MM.1S (cell line): ENCODE measurements at regions not wholly inside any gene's neighbourhood (a gene's known extent, or its start where the extent isn't known, plus 50 kb on each side); places are given as distances from the start of the nearest gene placed in this dataset.

Experiments
- EZH2 ChIP-seq: fragments of 300-600 bp; sonication (generic); optimal IDR thresholded peaks from 2 replicates; pipeline ENCODE3; 2017; ENCODE audit warnings: low read depth, mild to moderate bottlenecking, antibody characterized with exemption, low read length, mixed read lengths
- TF ChIP-seq, protein P1 (sequence below): fragments of 300-600 bp; sonication (generic); IDR thresholded peaks from 2 replicates; pipeline ENCODE4 v1.5.1; 2016; ENCODE audit warnings: antibody characterized with exemption, low read length, mixed read lengths

- TF ChIP-seq, protein P1, sequence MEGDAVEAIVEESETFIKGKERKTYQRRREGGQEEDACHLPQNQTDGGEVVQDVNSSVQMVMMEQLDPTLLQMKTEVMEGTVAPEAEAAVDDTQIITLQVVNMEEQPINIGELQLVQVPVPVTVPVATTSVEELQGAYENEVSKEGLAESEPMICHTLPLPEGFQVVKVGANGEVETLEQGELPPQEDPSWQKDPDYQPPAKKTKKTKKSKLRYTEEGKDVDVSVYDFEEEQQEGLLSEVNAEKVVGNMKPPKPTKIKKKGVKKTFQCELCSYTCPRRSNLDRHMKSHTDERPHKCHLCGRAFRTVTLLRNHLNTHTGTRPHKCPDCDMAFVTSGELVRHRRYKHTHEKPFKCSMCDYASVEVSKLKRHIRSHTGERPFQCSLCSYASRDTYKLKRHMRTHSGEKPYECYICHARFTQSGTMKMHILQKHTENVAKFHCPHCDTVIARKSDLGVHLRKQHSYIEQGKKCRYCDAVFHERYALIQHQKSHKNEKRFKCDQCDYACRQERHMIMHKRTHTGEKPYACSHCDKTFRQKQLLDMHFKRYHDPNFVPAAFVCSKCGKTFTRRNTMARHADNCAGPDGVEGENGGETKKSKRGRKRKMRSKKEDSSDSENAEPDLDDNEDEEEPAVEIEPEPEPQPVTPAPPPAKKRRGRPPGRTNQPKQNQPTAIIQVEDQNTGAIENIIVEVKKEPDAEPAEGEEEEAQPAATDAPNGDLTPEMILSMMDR = no peak
- TF ChIP-seq EZH2 = no peak
Measured at GRCh38 chr1:4964634-4965345, 310.4 kb downstream of the AJAP1 start.
